GM18858 (cell line): ENCODE measurements at regions not wholly inside any gene's neighbourhood (a gene's known extent, or its start where the extent isn't known, plus 50 kb on each side); places are given as distances from the start of the nearest gene placed in this dataset.

Source experiments
- ATAC-seq: cut with Tn5 transposase; IDR thresholded peaks from one replicate; pipeline ENCODE4 v1.9.1; 2021; ENCODE audit not compliant: unreplicated experiment

DNA sequence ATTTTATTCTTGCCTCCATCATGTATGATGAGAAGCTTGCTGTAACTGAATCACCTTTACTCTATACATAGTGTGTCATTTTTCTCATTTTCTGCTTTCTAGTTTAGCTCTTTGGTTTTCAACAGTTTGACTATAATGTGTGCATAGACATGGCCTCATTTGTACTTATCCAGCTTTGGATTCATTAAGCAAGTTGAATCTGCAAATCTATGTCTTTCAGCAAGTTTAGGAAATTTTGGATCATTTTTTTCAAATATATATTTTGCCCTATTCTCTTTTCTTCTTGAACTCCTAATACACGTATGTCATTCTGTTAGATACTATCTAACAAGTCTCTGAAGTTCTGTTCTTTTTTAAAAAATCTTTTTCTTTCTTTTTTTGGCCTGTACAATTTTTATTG is 57.8 kb downstream of the PRLHR start:
- no peak for ATAC-seq

DNA sequence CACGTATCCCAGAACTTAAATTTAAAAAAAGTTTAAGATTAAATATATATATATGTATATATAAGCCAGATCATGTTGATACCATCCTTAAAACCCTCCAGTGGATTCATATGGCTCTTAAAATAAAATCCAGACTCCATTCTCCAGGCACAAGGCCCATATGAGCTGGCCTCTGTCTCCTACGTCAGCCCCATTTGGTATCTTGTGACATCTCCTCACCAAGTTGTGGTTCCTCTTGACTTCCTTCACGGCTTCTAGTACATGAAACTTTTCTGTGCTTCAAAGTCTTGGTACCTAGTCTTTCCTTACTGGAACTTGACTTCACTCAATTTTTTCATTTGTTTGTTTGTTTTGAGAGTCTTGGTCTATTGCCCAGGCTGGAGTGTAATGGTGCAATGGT is 61.3 kb downstream of the PRLHR start:
- no peak for ATAC-seq

DNA sequence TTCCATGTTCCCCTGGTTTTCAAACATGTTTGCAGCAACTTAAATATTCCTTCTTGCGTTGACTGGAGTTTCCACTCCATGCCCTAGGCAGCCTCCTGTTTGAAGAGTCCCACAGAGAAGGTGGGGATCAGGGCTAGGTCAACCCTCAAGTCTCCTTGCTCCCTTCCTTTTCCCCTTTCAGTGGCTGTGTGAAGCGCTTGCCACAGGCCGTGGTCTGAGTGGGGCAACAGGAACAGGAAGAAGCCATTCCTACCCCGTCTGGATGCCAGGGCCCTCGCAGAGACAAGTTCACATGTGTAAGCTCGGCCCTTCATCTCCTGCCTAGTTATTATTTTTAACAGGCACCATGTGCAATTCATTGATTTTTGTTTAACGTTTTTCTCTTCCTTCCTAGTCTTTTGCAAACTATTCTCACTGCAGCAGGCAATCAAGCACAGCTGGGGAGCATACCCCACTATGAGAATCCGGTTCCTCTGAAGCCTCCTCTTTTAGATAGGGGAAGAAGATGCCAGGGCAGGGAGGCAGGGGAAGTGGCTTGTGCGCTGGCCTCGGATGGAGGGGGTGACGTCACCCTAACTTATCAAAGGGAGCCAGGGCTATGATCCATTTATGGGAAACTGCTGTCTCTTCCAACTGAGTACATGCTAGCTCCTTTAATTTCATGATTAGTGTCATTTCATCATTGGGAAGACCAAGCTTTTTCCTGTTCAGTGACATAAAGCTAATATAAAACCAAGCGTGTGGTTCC is 64.2 kb downstream of the PRLHR start:
- ATAC-seq: no peak

DNA sequence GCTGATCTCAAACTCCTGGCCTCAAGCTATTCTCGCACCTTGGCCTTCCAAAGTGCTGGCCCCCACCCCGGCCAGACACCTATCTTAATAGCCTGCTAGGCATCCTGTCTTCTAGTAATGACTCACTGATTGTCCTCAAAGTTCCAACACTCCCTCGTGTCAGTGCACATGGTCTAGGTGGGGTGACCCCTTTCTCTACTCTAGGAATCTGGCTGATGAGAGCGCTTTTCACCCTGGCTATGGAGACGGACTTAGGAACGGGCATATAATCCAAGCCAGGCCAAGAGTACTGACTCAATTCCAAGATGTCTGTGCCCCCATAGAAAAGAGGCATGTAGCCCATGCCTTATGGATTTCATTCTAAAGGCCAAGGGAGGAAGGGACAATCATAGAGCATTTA is 67.0 kb downstream of the PRLHR start:
- ATAC-seq: no peak

DNA sequence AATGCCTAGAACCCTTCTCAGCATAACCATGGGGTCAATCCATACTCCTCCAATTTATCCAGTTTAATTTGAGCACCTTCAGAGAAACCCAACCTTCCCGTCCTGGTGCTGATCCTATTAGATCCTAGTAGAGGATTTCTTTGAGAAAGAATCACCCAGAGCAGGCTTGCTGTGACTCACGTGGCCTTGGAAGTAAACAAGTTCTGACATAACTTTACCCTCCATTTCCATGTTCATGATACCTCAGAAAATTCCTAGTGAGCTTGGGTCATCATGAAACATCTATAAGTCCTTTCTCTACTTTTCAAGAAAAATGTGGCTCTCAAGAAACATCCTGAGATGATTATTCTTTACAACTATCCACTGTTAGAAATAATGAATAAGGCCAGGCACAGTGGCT is 71.7 kb downstream of the PRLHR start:
- ATAC-seq: no peak

DNA sequence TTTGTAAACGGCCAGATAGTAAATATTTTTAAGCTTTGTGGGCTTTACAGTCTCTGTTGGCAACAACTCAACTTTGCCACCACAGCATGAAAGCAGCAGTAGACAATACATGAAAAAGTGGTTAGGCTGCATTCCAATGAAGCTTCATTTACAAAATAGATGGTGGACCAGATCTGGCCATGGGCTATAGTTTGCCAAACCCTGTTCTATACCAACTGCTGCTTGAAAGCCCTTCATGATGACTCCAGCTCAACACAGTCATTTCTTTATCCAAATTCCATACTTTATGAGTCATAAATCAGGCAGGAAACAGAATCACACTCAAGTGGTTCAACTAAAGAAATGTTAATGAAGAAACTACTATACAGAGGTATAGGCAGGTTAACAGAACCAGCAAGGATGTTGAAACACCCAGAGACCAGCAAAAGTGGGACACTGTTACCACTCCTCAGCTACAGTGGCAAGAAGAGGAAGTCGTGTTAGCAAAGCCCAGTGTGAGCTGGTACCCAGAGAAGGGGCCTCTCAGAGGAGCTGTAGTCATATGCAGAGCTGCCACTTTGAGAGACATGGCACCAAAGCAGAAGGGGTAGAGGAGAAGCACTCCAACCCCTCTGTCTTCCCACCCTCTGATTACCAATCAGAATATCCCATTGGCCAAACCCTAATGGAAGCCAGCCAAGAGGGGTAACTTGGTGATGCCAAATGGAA is 72.5 kb downstream of the PRLHR start:
- ATAC-seq: no peak

DNA sequence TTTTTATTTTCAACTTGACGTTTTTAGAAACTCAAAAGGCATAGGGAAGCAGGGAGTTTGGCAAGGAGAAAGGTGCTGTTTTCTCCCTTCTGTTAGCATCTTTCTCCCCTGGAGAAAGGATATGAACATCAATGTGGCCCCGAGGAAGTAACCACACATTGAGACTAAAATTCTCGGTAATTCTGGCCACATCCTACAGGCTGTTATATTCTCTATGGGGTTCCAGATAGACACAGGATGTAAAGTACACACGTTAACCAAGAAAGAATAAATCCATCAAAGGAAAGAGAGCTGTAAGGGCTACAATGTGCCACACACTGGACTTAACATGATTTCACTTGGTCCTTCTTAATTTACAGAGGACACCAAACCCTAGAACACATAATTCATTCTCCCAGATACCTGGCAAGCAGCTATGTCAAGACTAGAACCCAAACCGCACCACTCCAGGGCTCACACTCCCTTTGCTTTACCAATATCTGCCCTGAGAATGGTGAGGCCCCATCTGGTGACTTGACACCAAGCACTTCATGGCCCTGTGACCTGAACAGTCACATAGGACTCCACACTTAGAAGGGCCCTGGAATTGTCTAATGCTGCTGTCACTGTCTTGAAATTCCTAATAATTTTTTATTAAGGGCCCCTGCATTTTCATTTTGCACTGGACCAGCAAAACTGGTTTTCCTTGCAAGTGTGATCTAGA is 73.9 kb downstream of the PRLHR start:
- ATAC-seq: no peak

DNA sequence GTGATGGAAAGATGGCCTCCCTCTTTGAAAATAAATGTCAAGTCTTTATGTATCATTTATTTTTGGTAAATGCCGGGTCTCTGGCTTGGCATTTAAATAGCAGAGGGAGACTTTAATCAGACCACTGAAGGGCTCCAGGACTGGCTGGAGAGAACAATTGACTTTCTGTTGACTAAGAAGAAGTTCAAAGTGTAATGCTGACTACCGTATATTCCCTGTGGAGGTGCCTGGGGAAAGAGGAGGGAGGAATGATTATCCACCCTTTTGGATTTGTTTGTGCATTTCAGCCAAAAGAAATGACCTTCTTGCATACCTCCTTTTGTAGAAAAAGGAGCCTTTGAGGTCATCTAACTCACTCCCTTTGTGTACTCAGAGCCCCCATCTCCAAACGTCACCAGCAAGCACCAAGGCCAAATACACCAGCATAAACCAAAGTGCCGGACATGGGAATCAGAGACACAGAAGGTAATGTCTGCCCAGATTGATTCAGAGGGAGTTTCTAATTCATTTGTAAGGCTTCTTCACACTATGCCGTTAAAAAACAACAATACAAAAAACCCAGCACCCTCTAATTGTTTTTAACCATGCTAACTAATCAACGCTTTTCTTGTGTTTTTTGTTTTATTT is 75.2 kb downstream of the PRLHR start:
- no peak for ATAC-seq

DNA sequence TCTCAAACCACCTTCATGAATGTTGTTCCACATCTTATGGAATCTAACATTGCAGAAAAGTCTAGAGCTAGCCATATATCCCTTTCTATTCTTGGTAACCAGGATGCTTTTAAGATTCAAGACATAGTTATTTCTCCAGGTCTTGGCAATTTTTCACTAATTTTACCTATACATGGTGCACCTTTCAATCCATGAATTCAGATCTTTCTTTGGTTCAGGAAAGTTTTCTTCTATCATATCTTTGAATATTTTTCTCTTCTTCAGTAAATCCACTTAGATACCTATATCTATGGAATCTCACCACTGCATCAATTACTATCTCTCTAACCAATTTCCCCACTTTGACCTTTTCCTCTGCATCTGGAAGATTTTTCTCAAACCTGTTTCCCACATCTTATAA is 77.4 kb downstream of the PRLHR start:
- no peak for ATAC-seq

DNA sequence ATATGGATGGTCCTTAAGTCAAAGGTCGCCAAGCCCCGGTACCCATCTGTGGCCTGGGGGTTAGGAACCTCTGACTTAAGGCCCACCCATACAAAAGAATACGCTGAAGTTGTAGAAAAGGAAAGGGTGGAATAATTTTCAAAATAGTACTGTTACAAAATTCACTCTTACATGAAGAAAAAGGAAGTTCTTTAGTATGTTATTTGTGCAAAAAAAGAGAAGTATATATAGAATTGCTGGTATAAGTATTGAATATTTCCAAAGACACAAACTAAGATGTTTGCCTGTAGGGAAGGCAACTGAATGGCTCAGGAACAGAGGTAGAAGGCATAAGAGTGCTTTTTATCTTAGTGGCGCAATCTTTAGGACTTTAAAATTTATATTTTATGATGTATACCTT is 78.7 kb downstream of the PRLHR start:
- no peak for ATAC-seq

DNA sequence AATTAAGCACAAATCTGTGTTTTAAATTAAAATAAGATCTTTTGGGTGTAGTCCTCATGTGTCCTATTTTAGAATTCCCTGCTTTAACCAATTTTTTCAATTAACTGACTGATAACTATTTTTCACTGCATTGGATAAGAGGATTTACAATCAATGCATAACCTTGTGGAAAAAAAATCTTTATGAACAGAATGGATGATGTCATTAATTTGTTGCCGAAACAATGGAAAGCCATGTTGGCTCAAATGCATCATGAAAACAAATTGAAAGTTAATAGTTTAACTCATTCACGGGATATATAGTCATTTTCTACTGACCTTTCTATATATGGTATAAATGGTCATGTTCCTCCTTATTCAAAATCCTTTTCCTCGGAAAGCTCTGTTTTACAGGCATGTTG is 82.3 kb downstream of the PRLHR start:
- ATAC-seq: no peak

DNA sequence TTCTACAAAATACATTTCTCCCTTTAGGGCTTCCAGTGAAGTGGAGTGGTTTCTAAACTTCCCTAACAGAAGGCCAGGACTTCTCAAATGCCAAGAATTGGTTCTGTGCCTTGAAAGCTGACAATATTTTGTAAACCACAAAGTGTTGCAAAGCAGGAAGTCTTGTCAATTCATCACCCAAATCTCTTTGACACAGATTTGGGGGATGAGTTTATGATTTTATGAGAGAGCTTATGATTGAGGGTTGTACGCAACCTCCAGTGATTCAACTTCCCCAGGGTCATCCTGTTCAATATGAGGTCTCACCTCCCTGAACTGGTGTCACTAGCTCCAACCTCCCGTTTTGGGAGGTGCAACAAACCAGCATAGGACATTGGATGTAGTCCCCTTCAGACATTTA is 83.7 kb downstream of the PRLHR start:
- no peak for ATAC-seq

DNA sequence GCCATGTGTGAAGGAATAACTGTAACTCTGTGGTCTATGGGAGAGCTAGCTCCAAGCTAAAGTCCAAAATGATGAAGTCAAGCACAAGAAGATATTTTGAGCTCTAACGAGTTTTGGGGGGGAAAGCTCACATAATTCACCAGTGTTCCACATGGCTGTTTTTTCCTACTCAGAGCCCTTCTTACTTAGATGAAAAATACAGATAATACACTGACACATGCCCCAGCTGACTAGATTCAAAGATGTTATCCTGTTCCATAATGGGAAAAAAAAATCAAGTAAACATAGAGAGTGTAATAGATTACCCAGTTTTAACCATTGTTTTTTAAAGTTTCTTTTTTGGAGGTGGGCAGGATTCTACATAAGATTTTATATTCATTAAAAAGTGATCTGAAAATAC is 86.6 kb downstream of the PRLHR start:
- no peak for ATAC-seq

DNA sequence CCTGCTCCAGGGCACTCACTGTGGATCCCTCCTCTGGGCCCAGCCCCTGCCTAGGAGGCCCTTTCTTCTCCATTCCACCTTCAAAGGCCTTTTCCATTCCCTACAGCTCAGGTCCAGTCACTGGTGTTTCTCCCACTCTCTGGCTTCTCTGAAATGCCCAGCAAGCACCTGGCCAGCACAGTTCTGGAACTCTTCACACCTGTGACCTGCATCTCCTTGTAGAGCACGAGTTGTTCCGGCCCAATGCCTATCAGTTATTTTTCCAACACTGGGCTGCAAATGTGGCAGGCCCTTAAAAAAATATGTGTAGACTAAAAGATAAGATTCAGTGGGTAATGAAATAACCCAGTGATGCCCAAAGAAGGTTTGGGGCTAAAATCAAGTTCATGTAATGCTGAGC is 87.1 kb downstream of the PRLHR start:
- no peak for ATAC-seq

DNA sequence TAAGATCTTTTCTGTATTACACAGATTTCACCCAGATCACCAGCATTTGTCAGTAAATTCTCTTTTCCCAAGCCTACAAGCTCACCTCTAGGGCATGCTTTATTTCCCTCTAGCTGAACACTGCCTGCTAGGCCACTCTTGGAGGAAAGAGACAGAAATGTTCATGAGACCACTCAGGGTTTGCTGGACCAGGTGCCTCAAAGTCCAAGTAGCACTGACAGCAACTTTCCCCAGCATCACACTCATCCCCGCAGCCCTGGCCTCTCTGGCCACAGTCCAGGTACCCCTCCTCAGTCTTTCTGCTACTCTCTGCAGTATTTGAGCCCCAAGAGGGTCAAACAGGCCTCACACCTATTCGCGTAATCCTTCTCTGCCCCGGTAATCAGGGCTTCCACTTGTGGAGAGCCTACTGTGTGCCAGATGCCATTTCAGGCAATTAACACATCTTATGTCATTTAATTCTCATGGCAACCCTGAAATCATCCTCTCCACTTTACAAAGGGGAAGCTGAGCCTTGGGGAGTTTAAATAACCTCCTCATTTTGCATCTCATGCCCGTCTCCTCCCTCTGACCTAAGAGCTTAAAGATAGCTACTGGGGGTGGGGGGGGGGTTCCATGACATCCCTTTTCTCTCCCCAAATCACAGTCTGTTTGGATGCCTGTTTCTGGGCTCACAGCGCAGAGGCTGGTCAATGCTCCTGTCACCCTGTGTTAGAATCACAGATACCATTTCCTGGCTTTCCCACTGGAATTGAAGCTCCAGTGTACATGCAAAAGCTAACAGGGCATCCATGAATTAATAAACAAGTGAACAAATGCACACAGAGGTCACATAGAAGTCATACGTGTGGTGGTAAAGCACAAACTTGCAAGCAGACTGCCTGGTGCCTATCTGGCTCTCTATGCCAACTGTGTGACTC is 88.5 kb downstream of the PRLHR start:
- ATAC-seq: no peak

DNA sequence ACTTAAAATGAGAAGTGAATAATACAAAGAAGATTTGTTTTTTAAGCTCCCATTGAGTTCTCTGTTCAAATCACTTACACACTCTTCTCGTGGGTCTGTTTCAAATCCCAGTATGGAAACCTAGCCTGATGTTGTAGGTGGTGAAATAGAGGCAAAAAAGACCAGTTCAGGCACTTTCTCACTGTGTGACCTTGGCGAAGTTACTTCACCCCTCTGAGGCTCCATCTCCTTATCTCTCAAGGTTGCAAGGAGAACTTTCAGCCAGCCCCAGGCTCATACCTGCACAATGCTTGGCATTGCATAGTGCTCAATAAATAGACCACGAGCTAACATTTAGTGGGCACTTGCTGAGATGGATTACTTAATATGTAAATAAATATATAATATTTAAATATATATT is 90.1 kb downstream of the PRLHR start:
- no peak for ATAC-seq

DNA sequence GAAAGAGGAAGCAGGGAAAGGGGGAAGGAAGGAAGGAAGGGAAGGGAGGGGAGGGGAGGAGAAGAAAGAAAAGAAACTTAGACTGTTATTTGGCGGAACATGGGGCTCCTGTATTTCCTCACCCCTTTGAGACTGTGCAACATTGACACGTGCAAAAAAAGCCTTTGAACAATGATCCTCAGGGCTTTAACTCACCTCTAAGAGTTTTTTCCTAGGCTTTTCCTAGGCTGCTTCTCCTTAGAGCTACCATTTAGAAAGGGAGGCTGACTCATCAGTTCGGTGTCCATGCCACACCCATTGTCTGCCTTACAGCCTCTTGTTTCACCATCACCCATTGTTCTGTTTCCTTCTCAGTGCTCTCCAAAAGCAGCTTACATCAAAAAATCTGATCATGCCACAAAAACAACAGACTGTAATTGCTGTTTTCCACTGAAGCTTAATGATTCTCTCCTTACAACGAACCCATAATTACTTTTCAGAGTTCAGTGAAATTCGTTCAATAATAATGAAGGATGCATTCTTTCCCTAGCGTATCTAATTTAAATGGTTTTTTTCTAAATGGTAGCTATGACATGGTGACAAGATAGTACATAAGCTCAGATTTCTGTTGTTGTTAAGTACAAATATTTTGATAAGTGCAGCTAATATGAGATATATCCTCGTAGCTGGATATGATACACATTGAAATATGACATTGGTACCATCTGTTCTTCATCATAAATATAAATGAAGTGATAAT is 90.8 kb downstream of the PRLHR start:
- no peak for ATAC-seq

DNA sequence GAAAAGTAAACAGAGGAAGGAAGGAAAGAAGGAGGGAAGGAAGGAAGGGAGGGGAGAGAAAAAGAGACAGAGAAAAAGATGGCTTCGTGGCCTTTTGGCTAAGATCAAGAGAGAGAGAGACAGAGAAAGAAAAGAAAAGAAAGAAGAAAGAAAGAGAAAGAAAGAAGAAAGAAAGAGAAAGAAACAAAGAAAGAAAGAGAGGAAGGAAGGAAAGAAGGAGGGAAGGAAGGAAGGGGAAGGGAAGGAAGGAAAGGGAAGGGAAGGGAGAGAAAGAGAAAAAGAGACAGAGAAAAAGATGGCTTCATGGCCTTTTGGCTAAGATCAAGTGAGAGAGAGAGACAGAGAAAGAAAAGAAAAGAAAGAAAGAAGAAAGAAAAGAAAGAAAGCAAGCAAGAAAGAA is 91.4 kb downstream of the PRLHR start:
- no peak for ATAC-seq

DNA sequence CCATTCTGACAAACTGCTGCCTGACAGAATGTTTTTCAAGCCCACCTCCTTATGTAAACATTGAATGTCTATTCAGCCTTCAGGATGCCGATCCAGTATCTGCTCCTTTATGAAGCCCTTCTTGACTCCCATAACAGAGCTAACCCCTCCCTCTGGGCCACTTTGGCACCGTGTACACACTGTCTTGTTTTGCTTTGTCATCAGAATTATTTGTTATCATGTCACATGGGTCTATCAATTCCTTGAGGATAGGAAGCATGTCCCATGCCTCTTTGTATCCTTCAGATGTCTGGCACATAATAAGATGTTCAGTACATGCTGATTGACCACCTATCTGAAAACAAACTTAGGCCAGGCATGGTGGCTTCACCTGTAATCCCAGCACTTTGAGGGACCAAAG is 92.3 kb downstream of the PRLHR start:
- ATAC-seq: no peak
